Vagina (tissue), 2 donors: ENCODE measurements at regions not wholly inside any gene's neighbourhood (a gene's known extent, or its start where the extent isn't known, plus 50 kb on each side); places are given as distances from the start of the nearest gene placed in this dataset.
"Not testable (repeated sequence)": the region's sequence is repeated elsewhere in the genome, so short reads cannot be mapped to it uniquely, and the experiment has no call there.

Experiments used
- DNase-seq, 2 donors: peaks; one replicate each; pipeline ENCODE4 v3.0.0-alpha.2; 2017; ENCODE audit errors: extremely low spot score in 2 of 2
- H3K27ac ChIP-seq: fragments of 200-600 bp; sonication (generic); one replicate; pipeline ENCODE4 v1.5.1; 2019
- H3K27me3 ChIP-seq: fragments of 200-600 bp; sonication (generic); one replicate; pipeline ENCODE4 v1.5.1; 2019
- H3K36me3 ChIP-seq, 2 donors: fragments of 200-600 bp; sonication (generic); one replicate each; pipeline ENCODE4 v1.5.1; 2017 to 2019
- H3K4me1 ChIP-seq: fragments of 200-600 bp; sonication (generic); one replicate; pipeline ENCODE4 v1.5.1; 2019
- H3K4me3 ChIP-seq, 2 donors: fragments of 200-600 bp; sonication (generic); 1 replicate in 1 of 2; 2 replicates in 1 of 2; pipeline ENCODE4 v1.5.1; 2016 to 2019
- H3K9me3 ChIP-seq: fragments of 200-600 bp; sonication (generic); one replicate; pipeline ENCODE4 v1.5.1; 2019
- CTCF ChIP-seq, 3 experiments: fragments of 450-650 bp in 2 of 3; fragments of 200-600 bp in 1 of 3; sonication (generic) in 1 of 3; IDR thresholded peaks; one replicate each; pipeline ENCODE4 v1.5.1; 2017 to 2019; ENCODE audit warnings: antibody characterized with exemption in 3 of 3, mild to moderate bottlenecking in 2 of 3, moderate library complexity in 2 of 3
- POLR2A ChIP-seq, 2 donors: fragments of 450-650 bp; IDR thresholded peaks; one replicate each; pipeline ENCODE4 v1.6.1; 2017; ENCODE audit warnings: antibody characterized with exemption in 2 of 2, mild to moderate bottlenecking in 2 of 2, moderate library complexity in 2 of 2
- POLR2AphosphoS5 ChIP-seq, 2 donors: sonication (generic); formaldehyde crosslinking; IDR thresholded peaks; one replicate each; pipeline ENCODE4 v1.9.0; 2017; ENCODE audit warnings: antibody characterized with exemption in 2 of 2, mild to moderate bottlenecking in 2 of 2, low read depth in 1 of 2; ENCODE audit not compliant: insufficient read depth in 1 of 2
- intact Hi-C: fragments of 100-400 bp; cut with DNase I; formaldehyde crosslinking; loops from one replicate; pipeline ENCODE4 v1.15.1; 2023

GRCh38 chr5:96189987-96190386, 228.3 kb upstream of the ELL2 start:
- no peak for DNase-seq
- H3K9me3 ChIP-seq, result no peaks in the 10 kb centered on the region
- H3K4me1 ChIP-seq, result no peaks in the 10 kb centered on the region
- H3K36me3 ChIP-seq, result no peaks in the 10 kb centered on the region
- no peaks in the 10 kb centered on the region for H3K27me3 ChIP-seq
- TF ChIP-seq CTCF (IDR thresholded peaks at IDR 0.05) (no peak), POLR2A (IDR thresholded peaks at IDR 0.05) (no peak), POLR2AphosphoS5 (IDR thresholded peaks at IDR 0.05; ENCODE audit: insufficient read depth in 1 of 2, low read depth in 1 of 2) (no peak)
- H3K4me3 ChIP-seq, result no peak overlapping the region
- H3K27ac ChIP-seq, result no peak overlapping the region
- intact Hi-C loops, result no loop called here

- H3K9me3 ChIP-seq, result no peaks in the 10 kb centered on the region
- intact Hi-C loops, result no loop called here
- no peaks in the 10 kb centered on the region for H3K4me1 ChIP-seq
- H3K4me3 ChIP-seq, result no peak overlapping the region
- no peaks in the 10 kb centered on the region for H3K27me3 ChIP-seq
- no peaks in the 10 kb centered on the region for H3K36me3 ChIP-seq
- no peak for TF ChIP-seq CTCF (IDR thresholded peaks at IDR 0.05)
- TF ChIP-seq POLR2AphosphoS5 (IDR thresholded peaks at IDR 0.05; ENCODE audit: insufficient read depth in 1 of 2, low read depth in 1 of 2), result no peak
- TF ChIP-seq POLR2A (IDR thresholded peaks at IDR 0.05), result no peak
- DNase-seq, result no peak
- no peak overlapping the region for H3K27ac ChIP-seq
These were observed 227.6 kb upstream of the ELL2 start for GRCh38 chr5:96189028-96189826.

GRCh38 chr5:96187309-96188027, 225.8 kb upstream of the ELL2 start:
- TF ChIP-seq POLR2AphosphoS5 (IDR thresholded peaks at IDR 0.05; ENCODE audit: insufficient read depth in 1 of 2, low read depth in 1 of 2), result no peak
- no peak for TF ChIP-seq CTCF (IDR thresholded peaks at IDR 0.05)
- TF ChIP-seq POLR2A (IDR thresholded peaks at IDR 0.05), result no peak
- intact Hi-C loops, result no loop called here
- DNase-seq, result no peak

GRCh38 chr5:96184510-96184909, 222.9 kb upstream of the ELL2 start:
- H3K27me3 ChIP-seq, H3K9me3 ChIP-seq, H3K27ac ChIP-seq, DNase-seq, H3K4me3 ChIP-seq, H3K4me1 ChIP-seq, intact Hi-C loops, H3K36me3 ChIP-seq: not testable (repeated sequence)

More at GRCh38 chr5:96187309-96188027, 225.8 kb upstream of the ELL2 start:
- Histone ChIP-seq H3K36me3 (no peaks in the 10 kb centered on the region), H3K27me3 (no peaks in the 10 kb centered on the region), H3K27ac (no peak overlapping the region), H3K9me3 (no peaks in the 10 kb centered on the region), H3K4me3 (no peak overlapping the region), H3K4me1 (no peaks in the 10 kb centered on the region)

GRCh38 chr5:96180684-96181435, 219.2 kb upstream of the ELL2 start:
- no peaks in the 10 kb centered on the region for H3K27me3 ChIP-seq
- DNase-seq, result no peak
- intact Hi-C loops, result no loop called here
- no peak overlapping the region for H3K4me3 ChIP-seq
- H3K27ac ChIP-seq, result no peak overlapping the region
- no peaks in the 10 kb centered on the region for H3K36me3 ChIP-seq
- H3K9me3 ChIP-seq, result no peaks in the 10 kb centered on the region
- no peak for TF ChIP-seq CTCF (IDR thresholded peaks at IDR 0.05)
- no peak for TF ChIP-seq POLR2A (IDR thresholded peaks at IDR 0.05)
- TF ChIP-seq POLR2AphosphoS5 (IDR thresholded peaks at IDR 0.05; ENCODE audit: insufficient read depth in 1 of 2, low read depth in 1 of 2), result no peak
- H3K4me1 ChIP-seq, result peaks cover 22% of the 10 kb centered on the region
